Chondrocyte (in vitro differentiated cells): ENCODE measurements at regions not wholly inside any gene's neighbourhood (a gene's known extent, or its start where the extent isn't known, plus 50 kb on each side); places are given as distances from the start of the nearest gene placed in this dataset.
A peak's percentile ranks its signal among the peaks of the same experiment; 100 is the strongest.

Experiments
- DNase-seq: peaks from one replicate; pipeline ENCODE4 v3.0.0; 2021; ENCODE audit warnings: mixed read lengths, low spot score
- H3K27ac Mint-ChIP-seq: one replicate; pipeline ENCODE4 v1.8.0; 2021; ENCODE audit warnings: mild to moderate bottlenecking, moderate library complexity, mixed read lengths; ENCODE audit not compliant: unreplicated experiment
- H3K27me3 Mint-ChIP-seq: 2 replicates; pipeline ENCODE4 v1.8.0; 2021; ENCODE audit warnings: low read depth, mixed read lengths
- H3K36me3 Mint-ChIP-seq: 2 replicates; pipeline ENCODE4 v1.8.0; 2021; ENCODE audit warnings: low read depth, mixed read lengths
- H3K4me1 Mint-ChIP-seq: 2 replicates; pipeline ENCODE4 v1.8.0; 2021; ENCODE audit warnings: low read depth, mild to moderate bottlenecking, mixed read lengths
- H3K4me3 Mint-ChIP-seq: one replicate; pipeline ENCODE4 v1.8.0; 2021; ENCODE audit warnings: mild to moderate bottlenecking, moderate library complexity, mixed read lengths; ENCODE audit not compliant: unreplicated experiment
- H3K9me3 Mint-ChIP-seq: 2 replicates; pipeline ENCODE4 v1.8.0; 2021; ENCODE audit warnings: low read depth, mixed read lengths
- CTCF ChIP-seq: fragments of 200-600 bp; sonication (generic); IDR thresholded peaks from 2 replicates; pipeline ENCODE4 v1.5.0; 2021; ENCODE audit warnings: antibody characterized with exemption, mild to moderate bottlenecking, moderate library complexity

GRCh38 chr12:77724367-77724957 lies 106.2 kb upstream of the NAV3 start:
- no peaks in the 10 kb centered on the region for H3K9me3 Mint-ChIP-seq
- peak; percentile 97 for TF ChIP-seq CTCF
- H3K4me3 Mint-ChIP-seq = no peak overlapping the region
- H3K27ac Mint-ChIP-seq = no peak overlapping the region
- H3K4me1 Mint-ChIP-seq = peaks cover 21% of the 10 kb centered on the region
- no peaks in the 10 kb centered on the region for H3K36me3 Mint-ChIP-seq
- H3K27me3 Mint-ChIP-seq = peaks cover 2% of the 10 kb centered on the region
- no peak for DNase-seq

- Mint-ChIP-seq H3K4me1 (peaks cover 21% of the 10 kb centered on the region), H3K36me3 (peaks cover under 1% of the 10 kb centered on the region), H3K4me3 (no peak overlapping the region), H3K27ac (no peak overlapping the region), H3K9me3 (peaks cover 9% of the 10 kb centered on the region), H3K27me3 (peaks cover 2% of the 10 kb centered on the region)
- DNase-seq = no peak
- no peak for TF ChIP-seq CTCF
Observed at GRCh38 chr12:77723308-77723707, 107.4 kb upstream of the NAV3 start.

- H3K27ac Mint-ChIP-seq = no peak overlapping the region
Observed at GRCh38 chr12:77722536-77722935, 108.2 kb upstream of the NAV3 start.

GRCh38 chr12:77720258-77720657 lies 110.4 kb upstream of the NAV3 start:
- Mint-ChIP-seq H3K36me3 (peaks cover 2% of the 10 kb centered on the region), H3K4me3 (no peak overlapping the region), H3K27me3 (peaks cover 9% of the 10 kb centered on the region), H3K4me1 (peaks cover 8% of the 10 kb centered on the region), H3K27ac (no peak overlapping the region), H3K9me3 (peaks cover 15% of the 10 kb centered on the region)
- TF ChIP-seq CTCF = peak; percentile 47
- no peak for DNase-seq

More at GRCh38 chr12:77722536-77722935, 108.2 kb upstream of the NAV3 start:
- peaks cover 15% of the 10 kb centered on the region for H3K9me3 Mint-ChIP-seq
- H3K27me3 Mint-ChIP-seq = peaks cover 2% of the 10 kb centered on the region
- no peak overlapping the region for H3K4me3 Mint-ChIP-seq
- no peak for DNase-seq
- TF ChIP-seq CTCF = no peak
- H3K36me3 Mint-ChIP-seq = peaks cover 2% of the 10 kb centered on the region
- H3K4me1 Mint-ChIP-seq = peaks cover 21% of the 10 kb centered on the region

- no peak overlapping the region for H3K27ac Mint-ChIP-seq
- DNase-seq = no peak
- peaks cover 1% of the 10 kb centered on the region for H3K36me3 Mint-ChIP-seq
- H3K4me3 Mint-ChIP-seq = no peak overlapping the region
- peaks cover 32% of the 10 kb centered on the region for H3K27me3 Mint-ChIP-seq
- H3K4me1 Mint-ChIP-seq = no peaks in the 10 kb centered on the region
- H3K9me3 Mint-ChIP-seq = no peaks in the 10 kb centered on the region
- no peak for TF ChIP-seq CTCF
Observed at GRCh38 chr12:77710209-77710608, 120.5 kb upstream of the NAV3 start.
